ENCODE measurements at regions not wholly inside any gene's neighbourhood (a gene's known extent, or its start where the extent isn't known, plus 50 kb on each side); places are given as distances from the start of the nearest gene placed in this dataset.

DNA sequence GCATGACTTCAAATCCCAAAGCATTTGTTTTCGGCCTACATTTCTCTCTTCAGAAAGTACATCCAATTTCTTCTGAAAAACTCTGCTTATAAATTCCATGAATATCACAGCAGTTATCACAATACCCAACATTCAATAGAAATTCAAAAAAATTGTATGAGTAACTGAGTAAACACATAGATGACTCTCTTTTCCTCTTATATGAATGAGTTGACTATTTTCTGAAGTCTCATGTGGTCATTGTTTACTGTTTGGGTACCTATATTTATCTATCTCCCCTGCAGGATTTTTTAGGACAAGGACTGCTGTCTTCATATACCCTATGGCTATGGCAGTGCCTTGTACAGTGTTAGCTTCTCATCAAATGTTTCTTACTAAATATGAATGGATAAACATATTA lies 157.1 kb downstream of the HTR1A start:
- TF ChIP-seq RAD21 (IDR thresholded peaks at IDR 0.05; ENCODE audit: low read length) (no peak), POLR2A (IDR thresholded peaks at IDR 0.05; ENCODE audit: low read depth, low read length) (no peak), FOS (IDR thresholded peaks at IDR 0.05; ENCODE audit: low read depth, low read length) (no peak), CEBPB (IDR thresholded peaks at IDR 0.05; ENCODE audit: low read depth, low read length) (no peak), MAFK (IDR thresholded peaks at IDR 0.05; ENCODE audit: low read depth, low read length) (no peak), BHLHE40 (IDR thresholded peaks at IDR 0.05; ENCODE audit: low read depth, low read length) (no peak), NFE2L2 (IDR thresholded peaks at IDR 0.05; ENCODE audit: low read depth, low read length) (no peak), MAZ (IDR thresholded peaks at IDR 0.05; ENCODE audit: borderline replicate concordance, low read depth, low read length) (no peak), CHD1 (IDR thresholded peaks at IDR 0.05; ENCODE audit: low read depth, low read length) (no peak), MXI1 (IDR thresholded peaks at IDR 0.05; ENCODE audit: borderline replicate concordance, low read depth, low read length) (no peak), ELK1 (IDR thresholded peaks at IDR 0.05; ENCODE audit: borderline replicate concordance, low read depth, low read length) (no peak)
- TF ChIP-seq, protein P1, sequence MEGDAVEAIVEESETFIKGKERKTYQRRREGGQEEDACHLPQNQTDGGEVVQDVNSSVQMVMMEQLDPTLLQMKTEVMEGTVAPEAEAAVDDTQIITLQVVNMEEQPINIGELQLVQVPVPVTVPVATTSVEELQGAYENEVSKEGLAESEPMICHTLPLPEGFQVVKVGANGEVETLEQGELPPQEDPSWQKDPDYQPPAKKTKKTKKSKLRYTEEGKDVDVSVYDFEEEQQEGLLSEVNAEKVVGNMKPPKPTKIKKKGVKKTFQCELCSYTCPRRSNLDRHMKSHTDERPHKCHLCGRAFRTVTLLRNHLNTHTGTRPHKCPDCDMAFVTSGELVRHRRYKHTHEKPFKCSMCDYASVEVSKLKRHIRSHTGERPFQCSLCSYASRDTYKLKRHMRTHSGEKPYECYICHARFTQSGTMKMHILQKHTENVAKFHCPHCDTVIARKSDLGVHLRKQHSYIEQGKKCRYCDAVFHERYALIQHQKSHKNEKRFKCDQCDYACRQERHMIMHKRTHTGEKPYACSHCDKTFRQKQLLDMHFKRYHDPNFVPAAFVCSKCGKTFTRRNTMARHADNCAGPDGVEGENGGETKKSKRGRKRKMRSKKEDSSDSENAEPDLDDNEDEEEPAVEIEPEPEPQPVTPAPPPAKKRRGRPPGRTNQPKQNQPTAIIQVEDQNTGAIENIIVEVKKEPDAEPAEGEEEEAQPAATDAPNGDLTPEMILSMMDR (conservative IDR thresholded peaks at IDR 0.05; ENCODE audit: low read depth, low read length): no peak
- TF ChIP-seq, protein P2, sequence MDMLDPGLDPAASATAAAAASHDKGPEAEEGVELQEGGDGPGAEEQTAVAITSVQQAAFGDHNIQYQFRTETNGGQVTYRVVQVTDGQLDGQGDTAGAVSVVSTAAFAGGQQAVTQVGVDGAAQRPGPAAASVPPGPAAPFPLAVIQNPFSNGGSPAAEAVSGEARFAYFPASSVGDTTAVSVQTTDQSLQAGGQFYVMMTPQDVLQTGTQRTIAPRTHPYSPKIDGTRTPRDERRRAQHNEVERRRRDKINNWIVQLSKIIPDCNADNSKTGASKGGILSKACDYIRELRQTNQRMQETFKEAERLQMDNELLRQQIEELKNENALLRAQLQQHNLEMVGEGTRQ (IDR thresholded peaks at IDR 0.05; ENCODE audit: low read depth, low read length): no peak

Data from IMR-90 (cell line).